Endodermal cell (in vitro differentiated cells): ENCODE measurements at regions not wholly inside any gene's neighbourhood (a gene's known extent, or its start where the extent isn't known, plus 50 kb on each side); places are given as distances from the start of the nearest gene placed in this dataset.

Experiments
- DNase-seq: peaks from one replicate; pipeline ENCODE4 v3.0.0-alpha.2; 2017
- H3K27ac ChIP-seq: 2 replicates; pipeline ENCODE4 v1.5.1; 2013; ENCODE audit warnings: mild to moderate bottlenecking, low read depth, low read length, moderate library complexity
- H3K27me3 ChIP-seq: 2 replicates; pipeline ENCODE4 v1.6.1; 2013; ENCODE audit warnings: mild to moderate bottlenecking, low read length, moderate library complexity; ENCODE audit not compliant: insufficient read depth, control insufficient read depth, poor library complexity, severe bottlenecking
- H3K36me3 ChIP-seq: 2 replicates; pipeline ENCODE4 v1.7.0; 2013; ENCODE audit warnings: mild to moderate bottlenecking, low read length, moderate library complexity; ENCODE audit not compliant: control insufficient read depth, insufficient read depth
- H3K4me1 ChIP-seq: one replicate; pipeline ENCODE4 v1.7.0; 2013; ENCODE audit warnings: low read length; ENCODE audit not compliant: control insufficient read depth, insufficient read depth
- H3K4me3 ChIP-seq: 2 replicates; pipeline ENCODE4 v1.5.1; 2013; ENCODE audit warnings: mild to moderate bottlenecking, low read length, moderate library complexity
- H3K9ac ChIP-seq: 2 replicates; pipeline ENCODE4 v1.6.1; 2013; ENCODE audit warnings: mild to moderate bottlenecking, low read length, moderate library complexity; ENCODE audit not compliant: poor library complexity, severe bottlenecking; ENCODE audit errors: extremely low read depth
- H3K9me3 ChIP-seq: 2 replicates; pipeline ENCODE4 v1.6.1; 2013; ENCODE audit warnings: mild to moderate bottlenecking, low read length, moderate library complexity; ENCODE audit not compliant: control insufficient read depth
- H3K27ac Mint-ChIP-seq: 2 replicates; pipeline ENCODE4 v1.8.0; 2020; ENCODE audit warnings: mixed read lengths
- H3K27me3 Mint-ChIP-seq: 2 replicates; pipeline ENCODE4 v1.8.0; 2021; ENCODE audit warnings: mild to moderate bottlenecking, mixed read lengths; ENCODE audit not compliant: insufficient read depth
- H3K36me3 Mint-ChIP-seq: 2 replicates; pipeline ENCODE4 v1.8.0; 2020; ENCODE audit warnings: low read depth, mixed read lengths
- H3K4me1 Mint-ChIP-seq: 2 replicates; pipeline ENCODE4 v1.8.0; 2020; ENCODE audit warnings: mixed read lengths
- H3K4me3 Mint-ChIP-seq: 2 replicates; pipeline ENCODE4 v1.8.0; 2020; ENCODE audit warnings: mild to moderate bottlenecking, moderate library complexity, mixed read lengths
- H3K9me3 Mint-ChIP-seq: 2 replicates; pipeline ENCODE4 v1.8.0; 2020; ENCODE audit warnings: mild to moderate bottlenecking, mixed read lengths
- CTCF ChIP-seq: fragments of 200-600 bp; sonication (generic); conservative IDR thresholded peaks from 2 replicates; pipeline ENCODE4 v1.5.0; 2021; ENCODE audit warnings: antibody characterized with exemption, mild to moderate bottlenecking
- WGBS, 2 experiments: methylation state at CpG; one replicate each; pipeline versions ENCODE4 v1.1.5 to v1.1.7; 2013; ENCODE audit warnings: missing lambda C conversion rate in 2 of 2, mixed read lengths in 1 of 2; ENCODE audit not compliant: insufficient coverage in 1 of 2, insufficient read length in 1 of 2; 5-methylcytosine and 5-hydroxymethylcytosine counted together

- H3K9ac ChIP-seq = no peak overlapping the region
- Mint-ChIP-seq H3K27me3 (no peaks in the 10 kb centered on the region), H3K27ac (no peak overlapping the region), H3K4me1 (no peaks in the 10 kb centered on the region), H3K4me3 (no peak overlapping the region), H3K36me3 (no peaks in the 10 kb centered on the region), H3K9me3 (peaks cover 2% of the 10 kb centered on the region)
- TF ChIP-seq CTCF = no peak
- H3K36me3 ChIP-seq = no peaks in the 10 kb centered on the region
- H3K4me3 ChIP-seq = no peak overlapping the region
- 93 to 95% methylated on average over 2 to 3 of the region's 3 CpGs for WGBS, 2 experiments
- no peaks in the 10 kb centered on the region for H3K27me3 ChIP-seq
- H3K4me1 ChIP-seq = peaks cover 5% of the 10 kb centered on the region
- no peaks in the 10 kb centered on the region for H3K9me3 ChIP-seq
- no peak overlapping the region for H3K27ac ChIP-seq
- DNase-seq = no peak
Measured at GRCh38 chr4:15240764-15241163, 187.1 kb upstream of the C1QTNF7 start.

- H3K9ac ChIP-seq = no peak overlapping the region
- WGBS, 2 experiments = 95% methylated on average over 1 of the region's 1 CpG; no CpG with 5 or more reads in 1 of the 2 experiments
- TF ChIP-seq CTCF = no peak
- Mint-ChIP-seq H3K27me3 (no peaks in the 10 kb centered on the region), H3K9me3 (peaks cover 2% of the 10 kb centered on the region), H3K36me3 (no peaks in the 10 kb centered on the region), H3K4me1 (no peaks in the 10 kb centered on the region), H3K27ac (no peak overlapping the region), H3K4me3 (no peak overlapping the region)
- peaks cover 5% of the 10 kb centered on the region for H3K4me1 ChIP-seq
- no peaks in the 10 kb centered on the region for H3K9me3 ChIP-seq
- H3K4me3 ChIP-seq = no peak overlapping the region
- no peak for DNase-seq
- no peaks in the 10 kb centered on the region for H3K27me3 ChIP-seq
- no peaks in the 10 kb centered on the region for H3K36me3 ChIP-seq
- no peak overlapping the region for H3K27ac ChIP-seq
Measured at GRCh38 chr4:15242021-15242420, 185.8 kb upstream of the C1QTNF7 start.

GRCh38 chr4:15244354-15244753 is 183.5 kb upstream of the C1QTNF7 start:
- no peaks in the 10 kb centered on the region for H3K4me1 Mint-ChIP-seq
- H3K36me3 Mint-ChIP-seq = no peaks in the 10 kb centered on the region
- WGBS, 2 experiments = 90 to 95% methylated on average over 2 of the region's 2 CpGs

More at GRCh38 chr4:15244354-15244753, 183.5 kb upstream of the C1QTNF7 start:
- Histone ChIP-seq H3K4me3 (no peak overlapping the region), H3K36me3 (no peaks in the 10 kb centered on the region), H3K4me1 (peaks cover 5% of the 10 kb centered on the region), H3K9ac (no peak overlapping the region), H3K27ac (no peak overlapping the region), H3K27me3 (no peaks in the 10 kb centered on the region), H3K9me3 (no peaks in the 10 kb centered on the region)
- Mint-ChIP-seq H3K27ac (no peak overlapping the region), H3K27me3 (no peaks in the 10 kb centered on the region), H3K4me3 (no peak overlapping the region), H3K9me3 (peaks cover 2% of the 10 kb centered on the region)
- no peak for DNase-seq
- no peak for TF ChIP-seq CTCF
